Astrocyte (in vitro differentiated cells and primary cell): ENCODE measurements at regions not wholly inside any gene's neighbourhood (a gene's known extent, or its start where the extent isn't known, plus 50 kb on each side); places are given as distances from the start of the nearest gene placed in this dataset.

Experiments used
- DNase-seq: peaks from one replicate; pipeline ENCODE4 v3.0.0-alpha.2; 2010; ENCODE audit warnings: low read depth
- FAIRE-seq: peaks from 2 replicates; lab custom pipeline; 2011; peaks lifted over from hg19 to GRCh38; lab: Jason Lieb, UNC
- H2AFZ ChIP-seq: 2 replicates; pipeline ENCODE4 v1.6.0; 2012; ENCODE audit warnings: low read depth, low read length, inconsistent platforms
- H3K27ac ChIP-seq: 2 replicates; pipeline ENCODE4 v1.5.1; 2011; ENCODE audit warnings: low read depth, low read length, inconsistent platforms
- H3K27me3 ChIP-seq: 2 replicates; pipeline ENCODE4 v1.6.0; 2011; ENCODE audit warnings: low read length, inconsistent platforms; ENCODE audit not compliant: insufficient read depth
- H3K36me3 ChIP-seq: 2 replicates; pipeline ENCODE4 v1.5.1; 2011; ENCODE audit warnings: low read length, inconsistent platforms; ENCODE audit not compliant: insufficient read depth
- H3K4me1 ChIP-seq: 2 replicates; pipeline ENCODE4 v1.5.1; 2011; ENCODE audit warnings: low read length, inconsistent platforms; ENCODE audit not compliant: insufficient read depth
- H3K4me2 ChIP-seq: 2 replicates; pipeline ENCODE4 v1.6.0; 2012; ENCODE audit warnings: low read length, inconsistent platforms
- H3K4me3 ChIP-seq: 2 replicates; pipeline ENCODE4 v1.5.1; 2011; ENCODE audit warnings: low read depth, mild to moderate bottlenecking, low read length, inconsistent platforms; ENCODE audit not compliant: insufficient read depth
- H3K79me2 ChIP-seq: 2 replicates; pipeline ENCODE4 v1.6.0; 2012; ENCODE audit warnings: mild to moderate bottlenecking, low read length, inconsistent platforms; ENCODE audit not compliant: insufficient read depth
- H3K9ac ChIP-seq: 2 replicates; pipeline ENCODE4 v1.6.0; 2012; ENCODE audit warnings: mild to moderate bottlenecking, low read length, inconsistent platforms
- H3K9me3 ChIP-seq: 2 replicates; pipeline ENCODE4 v1.5.1; 2012; ENCODE audit warnings: low read depth, mild to moderate bottlenecking, low read length, inconsistent platforms; ENCODE audit not compliant: insufficient read depth
- H4K20me1 ChIP-seq: 2 replicates; pipeline ENCODE4 v1.6.0; 2012; ENCODE audit warnings: low read length, inconsistent platforms; ENCODE audit not compliant: insufficient read depth
- H3K27ac Mint-ChIP-seq: one replicate; pipeline ENCODE4 v1.8.0; 2021; ENCODE audit warnings: mild to moderate bottlenecking, mixed read lengths; ENCODE audit not compliant: unreplicated experiment
- H3K27me3 Mint-ChIP-seq: one replicate; pipeline ENCODE4 v1.8.0; 2021; ENCODE audit warnings: low read depth, mixed read lengths; ENCODE audit not compliant: unreplicated experiment
- H3K36me3 Mint-ChIP-seq: one replicate; pipeline ENCODE4 v1.8.0; 2021; ENCODE audit warnings: low read depth, mixed read lengths; ENCODE audit not compliant: unreplicated experiment
- H3K4me1 Mint-ChIP-seq: one replicate; pipeline ENCODE4 v1.8.0; 2021; ENCODE audit warnings: low read depth, mixed read lengths; ENCODE audit not compliant: unreplicated experiment
- H3K4me3 Mint-ChIP-seq: one replicate; pipeline ENCODE4 v1.8.0; 2021; ENCODE audit warnings: mild to moderate bottlenecking, moderate library complexity, mixed read lengths; ENCODE audit not compliant: unreplicated experiment
- H3K9me3 Mint-ChIP-seq: one replicate; pipeline ENCODE4 v1.8.0; 2021; ENCODE audit warnings: mild to moderate bottlenecking, mixed read lengths; ENCODE audit not compliant: unreplicated experiment
- EZH2 ChIP-seq: IDR thresholded peaks from 2 replicates; pipeline ENCODE4 v1.6.1; 2012; ENCODE audit warnings: mild to moderate bottlenecking, low read length, inconsistent platforms; ENCODE audit not compliant: insufficient read depth
- TF ChIP-seq, protein P1 (sequence below): IDR thresholded peaks from 2 replicates; pipeline ENCODE4 v1.5.1; 2011; ENCODE audit warnings: low read depth, mild to moderate bottlenecking, inconsistent platforms, low read length, moderate library complexity; ENCODE audit not compliant: insufficient read depth

DNA sequence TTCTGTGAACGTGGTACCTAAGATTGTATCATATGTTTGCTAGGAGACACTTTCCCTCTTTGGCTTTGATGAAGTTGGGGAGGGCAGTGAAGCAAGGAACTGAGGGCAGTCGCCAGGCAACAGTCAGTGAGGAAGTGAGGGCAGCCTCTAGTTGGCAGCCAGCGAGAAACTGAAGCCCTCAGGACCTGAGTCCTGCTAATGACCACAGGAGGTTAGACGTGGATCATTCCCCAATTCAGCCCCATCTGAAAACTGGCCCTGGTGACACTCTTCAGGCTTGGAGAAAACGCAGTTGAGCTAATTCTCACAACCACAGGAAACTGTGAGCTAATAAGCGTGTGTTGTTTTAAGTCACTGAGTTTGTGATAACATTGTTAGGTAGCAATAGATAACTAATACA, 84.5 kb upstream of the REG3G start:
- Histone ChIP-seq H3K4me2 (no peak overlapping the region), H3K4me3 (no peak overlapping the region), H3K36me3 (no peaks in the 10 kb centered on the region), H3K9ac (no peak overlapping the region), H4K20me1 (no peaks in the 10 kb centered on the region), H3K9me3 (no peaks in the 10 kb centered on the region), H3K4me1 (no peaks in the 10 kb centered on the region), H2AFZ (no peak overlapping the region), H3K27me3 (no peaks in the 10 kb centered on the region), H3K79me2 (no peaks in the 10 kb centered on the region), H3K27ac (no peak overlapping the region)
- Mint-ChIP-seq H3K4me3 (no peak overlapping the region), H3K36me3 (no peaks in the 10 kb centered on the region), H3K9me3 (no peaks in the 10 kb centered on the region), H3K27me3 (no peaks in the 10 kb centered on the region), H3K27ac (no peak overlapping the region), H3K4me1 (peaks cover 5% of the 10 kb centered on the region)
- DNase-seq (no peak), FAIRE-seq (no peak)
- TF ChIP-seq, protein P1, sequence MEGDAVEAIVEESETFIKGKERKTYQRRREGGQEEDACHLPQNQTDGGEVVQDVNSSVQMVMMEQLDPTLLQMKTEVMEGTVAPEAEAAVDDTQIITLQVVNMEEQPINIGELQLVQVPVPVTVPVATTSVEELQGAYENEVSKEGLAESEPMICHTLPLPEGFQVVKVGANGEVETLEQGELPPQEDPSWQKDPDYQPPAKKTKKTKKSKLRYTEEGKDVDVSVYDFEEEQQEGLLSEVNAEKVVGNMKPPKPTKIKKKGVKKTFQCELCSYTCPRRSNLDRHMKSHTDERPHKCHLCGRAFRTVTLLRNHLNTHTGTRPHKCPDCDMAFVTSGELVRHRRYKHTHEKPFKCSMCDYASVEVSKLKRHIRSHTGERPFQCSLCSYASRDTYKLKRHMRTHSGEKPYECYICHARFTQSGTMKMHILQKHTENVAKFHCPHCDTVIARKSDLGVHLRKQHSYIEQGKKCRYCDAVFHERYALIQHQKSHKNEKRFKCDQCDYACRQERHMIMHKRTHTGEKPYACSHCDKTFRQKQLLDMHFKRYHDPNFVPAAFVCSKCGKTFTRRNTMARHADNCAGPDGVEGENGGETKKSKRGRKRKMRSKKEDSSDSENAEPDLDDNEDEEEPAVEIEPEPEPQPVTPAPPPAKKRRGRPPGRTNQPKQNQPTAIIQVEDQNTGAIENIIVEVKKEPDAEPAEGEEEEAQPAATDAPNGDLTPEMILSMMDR, result no peak
- no peak for TF ChIP-seq EZH2

DNA sequence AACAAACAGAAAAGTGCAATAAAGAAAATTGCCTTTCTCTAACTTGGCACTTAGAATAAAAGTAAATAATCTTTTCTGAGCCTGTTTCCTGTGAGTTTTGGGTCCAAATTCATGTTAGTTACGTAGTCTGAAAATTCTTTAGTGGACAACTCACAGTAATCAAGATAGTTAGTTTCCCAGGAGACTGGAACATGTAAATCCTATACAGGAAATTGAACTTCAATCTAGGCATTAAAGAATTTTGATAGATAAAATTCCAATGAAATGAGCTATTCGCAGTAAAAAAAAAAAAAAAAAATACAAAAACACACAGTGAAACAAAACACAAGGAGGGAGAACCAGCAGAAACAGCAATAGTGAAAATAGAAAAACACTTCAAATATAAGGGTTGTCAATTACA, 83.8 kb upstream of the REG3G start:
- H3K27ac ChIP-seq, result peak overlapping the region; percentile 19
- no peak overlapping the region for H3K27ac Mint-ChIP-seq
- H4K20me1 ChIP-seq, result no peaks in the 10 kb centered on the region

DNA sequence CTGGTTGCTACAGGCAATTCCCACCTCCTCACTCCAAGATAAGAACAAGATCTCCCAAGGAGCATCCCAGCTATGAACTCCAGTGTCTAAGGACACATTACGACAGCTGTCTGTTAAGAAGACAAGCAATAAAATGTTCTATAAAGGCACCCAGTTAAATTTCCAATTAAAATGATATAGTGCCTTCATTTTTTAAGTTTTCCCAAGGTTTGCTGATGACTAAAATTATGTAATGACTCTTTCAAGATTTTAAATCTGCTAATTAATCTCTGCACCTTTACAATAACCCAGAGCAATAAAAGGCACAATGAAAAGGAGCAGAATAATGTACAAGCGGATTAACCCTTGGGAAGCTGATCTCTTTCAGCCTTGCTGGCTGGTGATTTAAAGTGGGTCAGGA, 61.6 kb upstream of the REG3G start:
- FAIRE-seq, result no peak
- TF ChIP-seq, protein P1, result no peak
- TF ChIP-seq EZH2, result no peak
- Mint-ChIP-seq H3K9me3 (no peaks in the 10 kb centered on the region), H3K27ac (no peak overlapping the region), H3K27me3 (peaks cover 7% of the 10 kb centered on the region), H3K4me3 (no peak overlapping the region), H3K36me3 (no peaks in the 10 kb centered on the region), H3K4me1 (no peaks in the 10 kb centered on the region)
- no peak for DNase-seq
- Histone ChIP-seq H3K9ac (no peak overlapping the region), H3K27me3 (no peaks in the 10 kb centered on the region), H3K9me3 (no peaks in the 10 kb centered on the region), H3K4me3 (no peak overlapping the region), H3K4me2 (no peak overlapping the region), H3K36me3 (no peaks in the 10 kb centered on the region), H2AFZ (no peak overlapping the region), H3K4me1 (no peaks in the 10 kb centered on the region), H4K20me1 (no peaks in the 10 kb centered on the region), H3K27ac (no peak overlapping the region), H3K79me2 (no peaks in the 10 kb centered on the region)

More for the DNA sequence above, 83.8 kb upstream of the REG3G start:
- FAIRE-seq (no peak), DNase-seq (no peak)
- Histone ChIP-seq H3K79me2 (no peaks in the 10 kb centered on the region), H3K9me3 (no peaks in the 10 kb centered on the region), H2AFZ (no peak overlapping the region), H3K36me3 (no peaks in the 10 kb centered on the region), H3K4me1 (no peaks in the 10 kb centered on the region), H3K4me3 (no peak overlapping the region), H3K9ac (no peak overlapping the region), H3K27me3 (no peaks in the 10 kb centered on the region), H3K4me2 (no peak overlapping the region)
- Mint-ChIP-seq H3K27me3 (no peaks in the 10 kb centered on the region), H3K4me1 (peaks cover 5% of the 10 kb centered on the region), H3K9me3 (no peaks in the 10 kb centered on the region), H3K36me3 (no peaks in the 10 kb centered on the region), H3K4me3 (no peak overlapping the region)
- TF ChIP-seq, protein P1, result no peak
- no peak for TF ChIP-seq EZH2
